Naive thymus-derived CD8-positive, alpha-beta T cell (primary cell): ENCODE measurements at regions not wholly inside any gene's neighbourhood (a gene's known extent, or its start where the extent isn't known, plus 50 kb on each side); places are given as distances from the start of the nearest gene placed in this dataset.
A peak's percentile ranks its signal among the peaks of the same experiment; 100 is the strongest.

ENCODE experiments used
- ATAC-seq, 2 donors: fragments of 150-1000 bp; cut with Tn5 transposase in 1 of 2; sonication (Bioruptor Pico), chemical (Tn5 transposase) in 1 of 2; 1 replicate in 1 of 2; 2 replicates in 1 of 2; pipeline ENCODE4 v1.10.0; 2021; ENCODE audit warnings: mild to moderate bottlenecking in 2 of 2, moderate library complexity in 2 of 2
- POLR2A ChIA-PET: fragments of 350-600 bp; sonication (Branson Sonifier 250); formaldehyde crosslinking; loops from one replicate; lab custom pipeline; 2021; ENCODE audit warnings: antibody characterized with exemption; lab: Charles Lee
- DNase-seq, 10 donors: peaks; one replicate each; pipeline versions ENCODE4 v3.0.0 to v3.0.0-alpha.2; 2020 to 2022
- H3K27ac Mint-ChIP-seq, 10 donors: one replicate each; pipeline ENCODE4 v1.8.0; 2020 to 2022; ENCODE audit warnings: mild to moderate bottlenecking in 10 of 10, mixed read lengths in 10 of 10, moderate library complexity in 4 of 10, inconsistent platforms in 1 of 10
- H3K27me3 Mint-ChIP-seq, 5 donors: one replicate each; pipeline ENCODE4 v1.8.0; 2021 to 2022; ENCODE audit warnings: mixed read lengths in 5 of 5
- H3K36me3 Mint-ChIP-seq, 3 donors: one replicate each; pipeline ENCODE4 v1.8.0; 2020 to 2022; ENCODE audit warnings: mixed read lengths in 3 of 3, mild to moderate bottlenecking in 2 of 3, inconsistent platforms in 1 of 3
- H3K4me1 Mint-ChIP-seq, 4 donors: one replicate each; pipeline ENCODE4 v1.8.0; 2021 to 2022; ENCODE audit warnings: mixed read lengths in 4 of 4
- H3K4me3 Mint-ChIP-seq, 10 donors: one replicate each; pipeline ENCODE4 v1.8.0; 2020 to 2022; ENCODE audit warnings: mild to moderate bottlenecking in 10 of 10, mixed read lengths in 10 of 10, moderate library complexity in 6 of 10, inconsistent platforms in 1 of 10
- H3K9me3 Mint-ChIP-seq, 9 donors: one replicate each; pipeline ENCODE4 v1.8.0; 2020 to 2022; ENCODE audit warnings: mixed read lengths in 9 of 9, mild to moderate bottlenecking in 3 of 9, inconsistent platforms in 1 of 9, moderate library complexity in 1 of 9

DNA sequence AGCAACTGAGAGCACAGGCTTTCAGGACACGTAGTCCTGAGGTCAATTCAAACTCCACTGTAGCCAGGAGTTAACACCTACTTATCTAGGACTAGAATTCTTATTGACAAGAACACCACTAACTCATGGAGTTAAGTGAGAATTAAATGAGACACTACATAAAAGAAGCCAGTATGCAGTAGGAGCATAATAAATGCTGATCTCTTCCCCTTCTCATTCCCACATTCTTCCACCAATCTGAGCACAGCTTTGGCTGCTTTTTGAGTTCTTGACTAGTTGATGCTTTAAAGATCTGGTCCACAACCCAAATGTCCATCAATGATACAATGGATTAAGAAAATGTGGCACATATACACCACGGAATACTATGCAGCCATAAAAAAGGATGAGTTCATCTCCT, 55.2 kb downstream of the TTC32 start:
- ATAC-seq (no peak), DNase-seq (no peak)
- Mint-ChIP-seq H3K4me1 (peaks cover 0 to 3% (median 0%) of the 10 kb centered on the region in 4 donors), H3K9me3 (peaks cover 0 to 6% (median 0%) of the 10 kb centered on the region in 9 donors), H3K4me3 (no peak overlapping the region), H3K27ac (no peak overlapping the region), H3K36me3 (no peaks in the 10 kb centered on the region), H3K27me3 (peaks cover 8 to 34% (median 25%) of the 10 kb centered on the region in 5 donors)
- POLR2A ChIA-PET = no interaction called here

- no peak for ATAC-seq
- Mint-ChIP-seq H3K4me1 (peaks cover 0 to 3% (median 0%) of the 10 kb centered on the region in 4 donors), H3K27me3 (peaks cover 8 to 39% (median 30%) of the 10 kb centered on the region in 5 donors), H3K36me3 (no peaks in the 10 kb centered on the region), H3K9me3 (peaks cover 0 to 6% (median 0%) of the 10 kb centered on the region in 9 donors), H3K27ac (no peak overlapping the region), H3K4me3 (no peak overlapping the region)
- no peak for DNase-seq
- POLR2A ChIA-PET = no interaction called here
Observed at GRCh38 chr2:19846030-19846429, 55.8 kb downstream of the TTC32 start.

GRCh38 chr2:19845323-19845920, 56.4 kb downstream of the TTC32 start:
- peaks cover 8 to 42% (median 31%) of the 10 kb centered on the region in 5 donors for H3K27me3 Mint-ChIP-seq
- H3K4me1 Mint-ChIP-seq = peaks cover 0 to 3% (median 0%) of the 10 kb centered on the region in 4 donors
- POLR2A ChIA-PET = no interaction called here
- H3K36me3 Mint-ChIP-seq = no peaks in the 10 kb centered on the region
- DNase-seq (no peak), ATAC-seq (no peak)
- peaks cover 0 to 6% (median 0%) of the 10 kb centered on the region in 9 donors for H3K9me3 Mint-ChIP-seq
- H3K4me3 Mint-ChIP-seq = no peak overlapping the region
- H3K27ac Mint-ChIP-seq = no peak overlapping the region

GRCh38 chr2:19844750-19845149, 57.0 kb downstream of the TTC32 start:
- peaks cover 0 to 6% (median 0%) of the 10 kb centered on the region in 9 donors for H3K9me3 Mint-ChIP-seq
- H3K4me3 Mint-ChIP-seq = no peak overlapping the region
- no peaks in the 10 kb centered on the region for H3K36me3 Mint-ChIP-seq
- H3K4me1 Mint-ChIP-seq = peaks cover 0 to 3% (median 0%) of the 10 kb centered on the region in 4 donors
- DNase-seq (no peak), ATAC-seq (no peak)
- POLR2A ChIA-PET = no interaction called here
- peak overlapping the region in 1 of 10 donors; percentile 9 for H3K27ac Mint-ChIP-seq
- H3K27me3 Mint-ChIP-seq = peaks cover 11 to 47% (median 35%) of the 10 kb centered on the region in 5 donors

DNA sequence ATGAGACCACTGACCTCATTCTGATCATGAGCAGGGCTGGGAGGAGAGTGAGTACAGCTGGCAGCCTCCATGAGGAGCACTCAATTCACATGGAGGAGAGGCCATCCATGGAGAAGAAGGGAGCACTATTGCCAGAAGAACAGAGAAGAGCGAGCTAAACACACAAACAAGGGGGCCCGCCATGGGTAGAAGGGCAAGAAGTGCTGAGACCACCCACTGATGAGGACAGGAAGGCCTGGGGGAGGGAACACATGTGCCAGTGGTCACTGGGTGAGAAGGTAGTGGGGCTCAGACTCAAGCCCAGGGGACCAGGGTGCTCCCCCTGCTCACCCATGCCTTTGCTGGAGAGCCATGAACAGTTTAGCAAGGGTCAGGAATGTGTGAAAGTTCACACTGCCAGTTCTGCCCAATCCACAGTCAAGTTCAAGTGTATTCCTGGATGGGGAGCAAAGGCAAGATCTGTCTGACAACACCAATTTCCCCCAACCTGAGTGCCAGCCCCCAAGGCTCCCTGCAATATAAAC, 57.7 kb downstream of the TTC32 start:
- POLR2A ChIA-PET = no interaction called here
- Mint-ChIP-seq H3K27me3 (peaks cover 14 to 54% (median 42%) of the 10 kb centered on the region in 5 donors), H3K4me1 (peaks cover 0 to 3% (median 0%) of the 10 kb centered on the region in 4 donors), H3K4me3 (no peak overlapping the region), H3K36me3 (no peaks in the 10 kb centered on the region), H3K27ac (no peak overlapping the region), H3K9me3 (peaks cover 0 to 6% (median 0%) of the 10 kb centered on the region in 9 donors)
- ATAC-seq (no peak), DNase-seq (no peak)

GRCh38 chr2:19841918-19842693, 59.7 kb downstream of the TTC32 start:
- POLR2A ChIA-PET = no interaction called here
- H3K9me3 Mint-ChIP-seq = peaks cover 0 to 6% (median 0%) of the 10 kb centered on the region in 9 donors
- H3K4me1 Mint-ChIP-seq = peaks cover 0 to 3% (median under 1%) of the 10 kb centered on the region in 4 donors
- DNase-seq (no peak), ATAC-seq (no peak)
- H3K27ac Mint-ChIP-seq = no peak overlapping the region
- no peak overlapping the region for H3K4me3 Mint-ChIP-seq
- H3K36me3 Mint-ChIP-seq = no peaks in the 10 kb centered on the region
- H3K27me3 Mint-ChIP-seq = peaks cover 15 to 60% (median 56%) of the 10 kb centered on the region in 5 donors

DNA sequence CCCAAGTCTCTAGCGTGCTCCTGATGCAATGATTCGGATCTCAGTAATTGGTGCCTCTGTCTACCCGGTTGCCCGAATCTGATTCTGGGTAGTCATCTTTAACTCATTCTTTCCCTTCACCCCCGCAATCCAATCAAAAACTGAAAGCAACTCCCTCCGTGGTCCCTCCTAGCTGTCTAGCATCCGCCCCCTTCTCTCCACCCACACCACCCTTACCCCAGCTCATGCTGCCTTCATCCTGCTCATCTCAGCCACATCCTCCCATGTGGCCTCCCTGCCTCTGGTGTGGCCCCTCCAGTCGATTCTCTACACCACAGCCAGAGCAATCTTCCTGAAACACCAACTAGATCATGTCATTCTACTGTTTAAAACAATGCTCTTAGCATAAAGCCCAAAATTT, 62.3 kb downstream of the TTC32 start:
- no peaks in the 10 kb centered on the region for H3K9me3 Mint-ChIP-seq
- H3K27ac Mint-ChIP-seq = no peak overlapping the region
- no peaks in the 10 kb centered on the region for H3K36me3 Mint-ChIP-seq
- no peak overlapping the region for H3K4me3 Mint-ChIP-seq
- H3K27me3 Mint-ChIP-seq = peaks cover 14 to 57% (median 44%) of the 10 kb centered on the region in 5 donors
- peaks cover 0 to 3% (median under 1%) of the 10 kb centered on the region in 4 donors for H3K4me1 Mint-ChIP-seq
- POLR2A ChIA-PET = interaction anchor here (0.6 kb wide), 1 partner anchor 268 kb away, joined by 3 read pairs; no protein-coding TSS in a partner anchor
- ATAC-seq (no peak), DNase-seq (no peak)

- H3K9me3 Mint-ChIP-seq = no peaks in the 10 kb centered on the region
- no peak overlapping the region for H3K4me3 Mint-ChIP-seq
- peaks cover 11 to 53% (median 39%) of the 10 kb centered on the region in 5 donors for H3K27me3 Mint-ChIP-seq
- H3K4me1 Mint-ChIP-seq = peaks cover 0 to 1% (median 0%) of the 10 kb centered on the region in 4 donors
- DNase-seq (no peak), ATAC-seq (no peak)
- POLR2A ChIA-PET = no interaction called here
- H3K27ac Mint-ChIP-seq = no peak overlapping the region
- no peaks in the 10 kb centered on the region for H3K36me3 Mint-ChIP-seq
Observed at GRCh38 chr2:19838616-19839015, 63.2 kb downstream of the TTC32 start.

- no peak overlapping the region for H3K4me3 Mint-ChIP-seq
- no peak overlapping the region for H3K27ac Mint-ChIP-seq
- peaks cover 8 to 45% (median 31%) of the 10 kb centered on the region in 5 donors for H3K27me3 Mint-ChIP-seq
- no peak for ATAC-seq
- POLR2A ChIA-PET = no interaction called here
- no peaks in the 10 kb centered on the region for H3K36me3 Mint-ChIP-seq
- H3K4me1 Mint-ChIP-seq = peaks cover 0 to 1% (median 0%) of the 10 kb centered on the region in 4 donors
- DNase-seq = no peak
- H3K9me3 Mint-ChIP-seq = peaks cover 0 to 1% (median 0%) of the 10 kb centered on the region in 9 donors
Observed at GRCh38 chr2:19837235-19837766, 64.5 kb downstream of the TTC32 start.

DNA sequence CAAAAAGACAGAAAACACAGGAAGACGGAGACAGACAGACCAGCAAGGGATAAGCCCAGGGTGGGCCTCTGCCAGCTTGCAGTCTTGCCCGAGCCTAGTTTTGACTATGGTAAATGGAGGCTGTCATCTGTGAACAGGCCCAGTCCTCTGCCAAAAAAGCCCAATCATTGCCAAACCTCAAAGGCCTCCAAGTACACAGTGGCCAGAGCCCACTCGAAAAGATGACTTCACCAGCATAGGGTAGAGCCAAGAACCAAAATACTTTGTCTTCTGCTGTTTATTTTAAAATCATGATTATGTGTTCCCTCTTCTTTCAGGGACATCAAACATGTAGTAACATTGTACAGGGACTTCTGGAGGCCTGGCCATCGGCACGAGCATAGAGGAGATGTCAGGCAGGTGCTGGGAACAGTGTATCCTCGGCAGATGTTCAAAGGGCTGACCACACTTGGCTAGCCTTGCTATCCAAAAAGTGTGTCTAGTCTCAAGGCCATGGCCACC, 66.0 kb downstream of the TTC32 start:
- POLR2A ChIA-PET = no interaction called here
- ATAC-seq (no peak), DNase-seq (no peak)
- H3K36me3 Mint-ChIP-seq = no peaks in the 10 kb centered on the region
- H3K4me1 Mint-ChIP-seq = peaks cover 0 to 1% (median 0%) of the 10 kb centered on the region in 4 donors
- H3K9me3 Mint-ChIP-seq = peaks cover 0 to 3% (median under 1%) of the 10 kb centered on the region in 9 donors
- H3K27ac Mint-ChIP-seq = no peak overlapping the region
- H3K4me3 Mint-ChIP-seq = no peak overlapping the region
- H3K27me3 Mint-ChIP-seq = peaks cover 8 to 36% (median 18%) of the 10 kb centered on the region in 5 donors

- Mint-ChIP-seq H3K27me3 (peaks cover 5 to 31% (median 7%) of the 10 kb centered on the region in 5 donors), H3K4me3 (no peak overlapping the region), H3K36me3 (no peaks in the 10 kb centered on the region), H3K9me3 (peaks cover 0 to 7% (median 4%) of the 10 kb centered on the region in 9 donors), H3K4me1 (peaks cover 0 to 1% (median 0%) of the 10 kb centered on the region in 4 donors), H3K27ac (peak overlapping the region in 1 of 10 donors; percentile 16)
- POLR2A ChIA-PET = no interaction called here
- ATAC-seq (no peak), DNase-seq (no peak)
Observed at GRCh38 chr2:19833978-19834377, 67.8 kb downstream of the TTC32 start.

DNA sequence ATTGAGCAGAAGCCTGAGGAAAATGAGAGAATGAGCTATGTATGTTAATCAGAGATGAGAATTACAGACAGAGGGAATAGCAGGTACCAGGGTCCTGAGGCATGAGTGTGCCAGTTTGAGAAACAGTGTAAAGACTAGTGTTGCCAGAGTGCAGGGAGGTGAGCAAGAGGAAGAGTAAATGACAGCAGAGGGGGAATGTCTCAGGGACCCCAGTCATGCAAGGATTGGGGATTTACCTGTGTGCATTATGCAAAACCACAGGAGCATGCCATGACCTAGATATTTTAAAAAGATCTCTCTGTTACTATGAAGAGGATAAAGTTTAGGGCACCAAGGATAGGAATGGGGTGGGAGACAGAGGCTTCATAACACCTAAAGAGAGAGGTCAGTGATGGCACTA, 72.1 kb downstream of the TTC32 start:
- Mint-ChIP-seq H3K27me3 (peaks cover 18 to 34% (median 25%) of the 10 kb centered on the region in 5 donors), H3K9me3 (peaks cover 0 to 10% (median 4%) of the 10 kb centered on the region in 9 donors), H3K4me1 (no peaks in the 10 kb centered on the region), H3K4me3 (no peak overlapping the region), H3K36me3 (no peaks in the 10 kb centered on the region), H3K27ac (no peak overlapping the region)
- ATAC-seq = no peak
- POLR2A ChIA-PET = no interaction called here
- no peak for DNase-seq
